Dermis blood vessel endothelial cell (primary cell): ENCODE measurements at regions not wholly inside any gene's neighbourhood (a gene's known extent, or its start where the extent isn't known, plus 50 kb on each side); places are given as distances from the start of the nearest gene placed in this dataset.
A peak's percentile ranks its signal among the peaks of the same experiment; 100 is the strongest.

Experiments
- DNase-seq: peaks from one replicate; pipeline ENCODE4 v3.0.0; 2010

DNA sequence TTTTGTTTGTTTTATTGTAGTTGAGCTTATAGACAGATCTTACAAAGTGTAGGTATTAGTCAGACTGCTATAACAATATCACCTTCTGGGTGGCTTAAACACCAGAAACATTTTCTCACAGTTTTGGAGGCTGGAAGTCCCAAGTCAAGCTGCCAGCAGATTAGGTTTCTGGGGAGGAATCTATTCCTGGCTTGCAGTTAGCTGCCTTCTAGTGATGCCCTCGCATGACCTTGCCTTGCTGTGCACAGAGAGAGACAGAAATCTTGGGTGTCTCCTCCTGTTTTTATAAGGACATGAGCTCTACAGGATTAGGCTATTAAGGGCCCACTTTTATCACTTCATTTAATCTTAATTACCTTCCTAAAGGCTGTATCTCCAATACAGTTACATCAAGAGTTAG lies 1635.2 kb downstream of the FAM181B start:
- no peak for DNase-seq

DNA sequence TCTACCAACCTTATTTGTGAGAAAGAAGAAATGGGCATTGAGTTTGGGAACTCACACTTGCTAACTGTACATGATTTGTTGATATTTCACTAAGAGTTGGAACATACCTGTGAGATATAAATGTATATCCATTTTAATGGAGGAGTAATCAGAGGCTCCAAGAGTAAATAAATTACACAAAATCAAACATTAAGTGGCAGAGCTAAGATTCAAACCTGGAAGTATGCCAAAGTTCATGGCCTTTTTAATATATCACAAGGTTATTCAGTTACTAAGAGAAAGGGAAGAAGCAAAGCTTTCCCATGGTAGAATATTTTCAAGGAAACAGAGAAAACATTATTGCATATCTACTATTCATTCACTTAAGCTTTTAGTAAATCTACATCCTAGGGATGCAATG lies 1641.1 kb downstream of the FAM181B start:
- DNase-seq, result no peak

DNA sequence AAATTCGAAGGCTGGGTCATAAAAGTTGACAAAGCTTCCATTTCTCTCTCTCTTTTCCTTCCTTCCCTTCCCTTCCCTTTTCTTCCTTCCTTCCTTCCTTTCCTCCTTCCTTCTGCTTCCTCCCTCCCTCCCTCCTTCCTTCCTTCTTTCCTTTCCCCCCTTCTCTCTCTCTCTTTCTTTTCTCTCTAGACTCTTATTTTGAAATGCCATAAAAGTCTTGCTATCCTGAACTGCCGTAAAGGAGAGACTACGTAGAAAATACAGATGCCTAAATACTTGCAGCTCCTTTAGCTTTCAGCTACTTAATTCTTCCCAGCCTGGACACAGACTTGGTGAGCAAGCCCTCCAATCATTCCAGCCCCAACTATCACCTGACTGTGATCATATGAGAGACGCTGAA lies 1644.4 kb downstream of the FAM181B start:
- no peak for DNase-seq

DNA sequence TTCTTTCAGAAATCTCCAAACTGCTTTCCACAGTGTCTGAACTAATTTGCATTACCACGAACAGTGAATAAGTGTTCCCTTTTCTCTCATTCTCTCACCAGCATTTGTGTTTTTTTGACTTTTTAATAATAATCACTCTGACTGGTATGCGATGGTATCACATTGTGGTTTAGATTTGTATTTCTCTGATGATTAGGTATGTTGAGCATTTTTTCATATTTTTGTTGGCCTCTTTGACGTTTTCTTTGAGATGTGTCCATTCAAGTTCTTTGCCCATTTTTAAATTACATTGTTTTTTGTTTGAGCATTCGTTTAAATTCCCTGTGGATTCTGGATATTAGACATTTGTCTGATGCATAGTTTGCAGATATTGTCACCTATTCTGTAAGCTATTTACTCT lies 1639.6 kb upstream of the TENM4 start:
- DNase-seq, result no peak

DNA sequence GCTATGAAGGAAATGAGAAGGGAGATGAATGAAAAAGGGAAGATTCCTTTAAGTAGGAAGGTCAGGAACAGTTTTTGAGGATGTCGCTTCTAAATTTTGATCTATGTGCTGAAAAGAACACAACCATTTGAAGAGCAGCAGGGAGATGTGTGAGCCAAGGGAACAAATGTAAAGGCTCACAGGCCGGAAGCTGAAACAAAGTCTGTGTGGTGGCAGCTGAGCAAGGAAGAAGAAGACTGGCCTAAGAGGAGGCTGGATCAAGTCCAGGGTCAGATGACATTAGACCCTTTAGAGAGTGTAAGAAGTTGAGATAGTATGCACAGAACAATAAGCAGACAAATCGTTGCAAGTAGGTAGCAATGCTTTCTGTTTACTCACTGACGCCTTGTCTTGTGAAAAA lies 1631.4 kb upstream of the TENM4 start:
- no peak for DNase-seq

DNA sequence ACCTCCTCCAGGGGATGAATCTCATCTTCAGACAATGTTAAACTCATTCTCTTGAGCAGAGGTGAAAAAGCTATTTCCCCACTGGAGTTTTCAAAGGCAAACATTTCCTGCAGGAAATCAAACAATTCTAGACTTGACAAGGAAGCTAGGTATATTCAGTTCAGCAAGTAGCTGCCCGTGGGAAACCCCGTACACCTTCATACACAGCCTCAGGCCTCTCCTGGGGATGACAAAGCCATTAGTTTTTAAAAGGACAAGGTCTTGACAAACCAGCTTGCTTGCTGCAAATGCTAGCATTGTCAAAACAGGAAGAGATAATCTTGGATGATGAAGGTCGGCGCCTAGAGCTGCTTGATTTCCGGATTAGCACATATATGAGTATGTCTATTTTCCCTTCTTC lies 1630.8 kb upstream of the TENM4 start:
- no peak for DNase-seq

DNA sequence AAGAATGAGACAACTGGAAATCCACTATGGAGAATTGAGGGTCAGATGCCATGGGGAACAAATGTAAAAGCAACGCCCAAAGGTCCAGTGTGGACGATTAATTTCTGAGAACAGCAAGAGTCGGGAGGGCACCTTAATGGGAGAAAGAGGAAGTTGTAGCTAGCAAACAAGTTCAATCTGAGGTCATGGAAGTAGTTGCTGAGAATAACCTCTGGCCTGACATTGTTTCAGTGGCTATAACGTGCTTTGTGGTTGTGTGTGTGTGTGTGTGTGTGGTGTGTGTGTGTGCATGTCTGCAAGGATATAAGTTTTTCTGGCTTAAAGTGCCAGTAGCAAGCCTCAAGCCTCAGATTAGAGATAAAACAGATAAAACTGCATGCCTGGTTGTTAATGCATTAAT lies 1630.1 kb upstream of the TENM4 start:
- DNase-seq, result no peak

DNA sequence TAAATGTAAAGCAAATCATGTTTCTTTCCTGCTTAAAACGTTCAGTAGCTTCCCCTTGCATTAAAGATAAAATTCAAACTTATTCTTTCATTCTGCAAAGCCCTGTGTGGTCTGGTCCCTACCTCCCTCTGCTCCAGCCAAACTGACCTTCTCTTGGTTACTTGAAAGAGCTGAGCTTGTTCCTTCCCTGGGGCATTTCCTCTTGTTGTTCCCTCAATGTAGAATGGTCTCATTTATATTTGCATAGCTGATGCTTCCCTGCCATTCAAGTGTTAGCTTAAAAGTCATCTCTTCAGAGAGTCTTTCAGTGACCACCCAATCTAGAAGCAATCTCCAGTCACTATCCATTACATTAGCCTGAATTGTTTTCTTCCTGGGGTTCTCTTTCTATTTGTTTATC lies 1618.5 kb upstream of the TENM4 start:
- DNase-seq, result no peak

DNA sequence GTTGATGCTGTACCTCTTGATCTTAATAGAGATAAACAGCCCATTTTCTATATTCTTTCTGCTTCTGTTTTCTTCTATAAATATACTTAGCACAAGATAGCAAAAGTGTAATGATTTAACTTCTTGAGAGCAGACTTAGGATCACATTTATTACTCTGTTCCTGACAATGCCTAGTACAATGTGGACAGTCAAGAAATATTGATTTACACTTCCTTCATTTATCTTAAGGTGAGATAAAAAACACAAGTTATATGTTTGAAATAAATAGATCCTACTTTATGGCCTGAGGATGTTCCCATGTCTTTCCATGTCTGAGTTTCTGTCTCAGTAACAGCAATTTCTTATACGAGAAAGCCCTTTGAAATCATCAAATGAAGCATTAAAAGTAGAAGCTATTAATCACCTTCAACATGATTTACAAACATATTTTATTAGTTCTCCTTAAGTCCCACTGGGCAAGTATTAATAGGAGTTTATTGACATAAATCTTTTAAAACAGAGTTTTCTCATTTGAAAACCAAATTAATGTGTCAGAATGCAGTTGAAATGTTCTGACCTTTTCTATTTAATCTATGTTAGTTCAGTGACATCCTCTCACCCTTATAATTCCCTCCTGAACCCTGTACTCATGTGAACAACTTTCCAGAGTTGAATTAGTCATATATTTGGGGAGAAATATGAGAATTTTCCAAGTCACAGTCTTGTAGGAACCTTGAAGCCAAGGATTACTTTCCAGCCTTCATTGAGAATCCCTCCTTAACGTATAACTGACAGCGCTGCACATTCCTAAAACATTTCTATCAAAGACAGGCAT lies 1611.7 kb upstream of the TENM4 start:
- DNase-seq, result no peak

DNA sequence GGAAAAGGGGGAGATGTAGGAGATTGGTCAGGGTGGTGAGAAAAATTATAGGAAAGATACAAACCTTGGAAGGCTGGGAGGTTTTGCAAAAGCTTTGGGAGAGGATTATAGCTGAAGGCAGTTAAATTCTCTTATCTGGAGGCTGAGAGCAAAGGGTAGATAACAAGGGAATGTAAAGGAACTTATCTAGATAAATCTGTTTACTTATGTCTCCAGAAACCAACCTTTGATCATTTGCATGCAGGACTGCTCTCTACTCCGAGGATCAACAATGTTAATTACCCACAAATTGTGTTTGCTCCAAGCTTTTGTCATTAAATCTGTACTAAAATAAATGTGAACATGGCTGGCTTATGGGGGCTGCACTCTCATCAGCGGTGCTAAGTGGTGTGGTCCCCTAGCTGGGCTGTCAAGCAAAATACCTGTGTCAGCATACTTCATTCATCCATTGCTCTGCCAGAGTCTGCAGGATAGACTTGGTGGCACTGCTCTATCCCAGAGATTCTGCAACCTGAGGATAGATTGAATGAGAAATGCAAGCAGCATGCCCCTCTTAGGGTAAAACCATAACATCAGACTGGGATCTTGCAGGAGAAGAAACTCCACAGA lies 1599.2 kb upstream of the TENM4 start:
- no peak for DNase-seq

DNA sequence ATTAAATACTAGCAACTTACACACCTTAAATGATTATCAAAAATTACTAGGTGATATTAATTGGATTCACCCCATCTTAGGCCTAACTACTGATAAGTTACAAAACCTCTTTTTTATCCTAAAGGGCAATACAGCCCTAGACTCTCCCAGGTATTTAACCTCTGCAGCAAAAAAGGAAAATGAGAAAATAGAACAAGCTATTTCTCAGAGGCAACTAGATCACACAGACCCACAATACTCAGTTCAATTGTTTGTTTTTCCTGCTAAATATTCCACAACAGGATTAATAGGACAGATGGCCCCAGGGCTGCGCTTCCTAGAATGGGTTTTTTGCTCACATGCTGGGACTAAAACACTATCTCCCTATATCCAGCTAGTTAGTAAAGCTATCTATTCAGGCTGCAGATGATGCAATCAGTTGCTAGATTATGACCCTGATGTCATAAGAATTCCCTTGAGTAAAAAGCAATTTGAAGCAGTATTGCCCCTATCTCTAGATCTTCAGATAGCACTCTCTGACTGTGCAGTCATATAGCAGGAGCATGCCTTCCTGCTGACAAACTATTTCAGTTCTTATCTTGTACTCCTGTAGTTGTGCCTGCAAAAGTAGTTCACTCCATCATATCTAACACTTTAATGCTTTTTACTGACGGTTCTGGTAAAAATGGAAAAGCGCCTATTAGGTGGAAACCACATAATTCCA lies 1595.5 kb upstream of the TENM4 start:
- no peak for DNase-seq

DNA sequence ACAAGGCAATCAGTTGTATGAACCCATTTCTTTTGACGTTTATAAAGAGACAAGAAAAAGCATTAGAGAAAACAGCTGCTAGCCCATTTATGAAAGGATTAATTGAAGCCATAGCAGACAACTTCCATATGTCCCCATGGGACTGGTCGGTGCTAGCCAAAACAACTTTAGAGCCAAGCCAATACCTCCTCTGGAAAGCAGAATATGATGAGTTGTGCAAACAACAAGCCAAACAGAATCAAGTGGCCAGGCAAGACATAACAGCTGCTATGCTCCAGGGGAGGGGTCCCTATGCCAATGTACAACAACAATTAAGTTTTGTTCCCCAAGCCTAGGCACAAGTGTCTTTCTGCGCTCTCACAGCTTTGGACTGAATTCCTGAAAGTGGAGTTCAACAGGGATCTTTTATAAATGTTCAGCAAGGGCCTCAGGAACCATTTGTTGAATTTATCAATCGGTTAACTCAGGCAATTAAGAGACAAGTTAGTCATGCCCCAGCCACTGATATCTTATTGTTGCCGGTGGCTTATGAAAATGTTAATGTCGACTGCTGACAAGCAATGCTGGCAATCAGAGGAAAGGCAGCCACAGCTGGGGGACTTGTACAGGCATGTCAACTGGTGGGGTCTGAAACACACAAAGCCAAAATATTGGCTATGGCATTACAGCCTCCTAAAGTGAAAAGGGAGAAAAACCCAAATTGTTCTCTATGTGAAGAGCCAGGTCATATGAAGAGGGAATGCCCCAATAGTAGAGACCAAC lies 1593.1 kb upstream of the TENM4 start:
- DNase-seq, result no peak

DNA sequence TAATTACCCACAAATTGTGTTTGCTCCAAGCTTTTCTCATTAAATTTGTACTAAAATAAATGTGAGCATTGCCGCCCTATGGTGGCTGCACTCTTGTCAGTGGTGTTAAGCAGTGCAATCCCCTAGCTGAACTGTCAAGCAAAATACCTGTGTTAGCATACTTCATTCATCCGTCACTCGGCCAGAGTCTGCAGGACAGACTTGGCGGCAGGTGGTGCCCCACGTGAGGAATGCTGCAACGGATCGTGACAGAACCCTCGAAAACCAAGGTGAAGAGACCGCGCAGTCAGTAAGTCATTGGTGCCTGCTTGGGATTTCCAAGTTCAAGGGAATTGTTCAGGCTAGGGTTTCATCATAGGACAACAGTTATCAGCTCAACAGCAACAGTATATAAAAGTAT lies 1592.1 kb upstream of the TENM4 start:
- DNase-seq, result no peak

DNA sequence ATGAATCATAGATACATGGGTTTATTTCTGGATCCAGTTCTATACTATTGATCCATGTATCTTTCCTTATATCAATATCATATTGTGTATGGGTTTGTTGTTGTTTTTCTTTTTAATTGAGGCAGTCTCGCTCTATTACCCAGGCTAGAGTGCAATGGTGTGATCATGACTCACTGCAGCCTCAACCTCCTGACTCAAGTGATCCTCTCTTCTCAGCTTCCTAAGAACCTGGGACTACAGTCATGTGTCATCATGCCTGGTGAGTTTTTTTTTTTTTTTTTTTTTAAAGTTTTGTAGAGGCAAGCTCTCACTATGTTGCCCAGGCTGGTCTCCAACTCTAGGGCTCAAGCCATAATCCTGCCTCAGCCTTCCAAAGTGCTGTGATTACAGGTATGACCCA lies 1589.4 kb upstream of the TENM4 start:
- DNase-seq, result no peak

DNA sequence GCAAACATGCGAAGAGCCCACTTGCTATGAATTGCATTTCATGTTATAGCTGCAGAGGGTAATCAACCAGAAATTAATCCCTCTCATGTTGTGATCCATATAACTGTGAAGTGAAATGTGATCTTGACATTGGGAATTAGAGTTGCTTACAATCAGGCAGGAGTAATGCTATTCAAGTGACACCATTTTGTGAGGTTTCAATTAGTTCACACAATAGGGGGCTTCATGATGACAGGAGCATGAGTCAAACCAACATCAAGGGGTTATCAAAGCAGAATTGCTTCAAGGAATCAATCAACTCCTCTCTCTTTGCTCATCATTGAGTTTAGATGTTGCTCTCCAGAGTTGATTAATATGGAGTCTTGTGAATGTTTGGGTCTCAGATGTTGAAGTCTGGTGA lies 1585.2 kb upstream of the TENM4 start:
- no peak for DNase-seq

DNA sequence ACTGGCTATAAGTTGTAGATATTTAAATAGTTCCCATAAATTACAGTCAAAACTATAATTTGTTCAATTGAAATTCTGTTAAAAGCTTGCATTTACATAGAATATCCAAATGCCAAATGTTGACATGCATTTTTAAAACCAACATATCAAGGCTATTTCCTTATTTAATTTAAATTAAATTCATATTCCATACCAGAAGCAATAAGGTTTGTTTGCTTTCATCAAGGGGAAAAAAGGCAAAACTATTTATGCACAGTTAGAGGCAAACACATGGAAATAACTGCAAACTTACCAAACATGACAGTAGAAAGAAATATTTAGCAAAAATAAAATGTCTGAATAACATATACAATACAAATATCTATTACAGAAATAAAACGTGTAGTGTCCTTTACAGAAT lies 1581.2 kb upstream of the TENM4 start:
- no peak for DNase-seq

DNA sequence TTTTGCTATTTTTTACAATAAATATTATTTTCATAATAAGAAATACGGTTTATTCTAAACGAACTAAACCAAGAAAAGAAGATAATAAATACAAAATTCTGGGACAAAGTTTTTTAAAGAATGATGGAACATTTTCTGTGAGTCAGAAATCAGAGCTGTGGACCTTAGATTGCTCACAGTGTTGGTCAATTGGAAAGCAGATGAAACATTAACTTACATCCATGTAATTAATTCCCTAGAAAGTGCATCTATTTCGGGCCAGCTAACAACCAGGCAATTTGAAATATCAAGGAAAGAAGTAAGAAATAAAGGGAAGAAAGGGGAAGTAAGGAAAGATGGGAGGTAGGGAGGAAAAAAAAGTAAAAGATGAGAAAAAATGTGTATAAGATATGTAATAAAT lies 1569.8 kb upstream of the TENM4 start:
- DNase-seq, result no peak

DNA sequence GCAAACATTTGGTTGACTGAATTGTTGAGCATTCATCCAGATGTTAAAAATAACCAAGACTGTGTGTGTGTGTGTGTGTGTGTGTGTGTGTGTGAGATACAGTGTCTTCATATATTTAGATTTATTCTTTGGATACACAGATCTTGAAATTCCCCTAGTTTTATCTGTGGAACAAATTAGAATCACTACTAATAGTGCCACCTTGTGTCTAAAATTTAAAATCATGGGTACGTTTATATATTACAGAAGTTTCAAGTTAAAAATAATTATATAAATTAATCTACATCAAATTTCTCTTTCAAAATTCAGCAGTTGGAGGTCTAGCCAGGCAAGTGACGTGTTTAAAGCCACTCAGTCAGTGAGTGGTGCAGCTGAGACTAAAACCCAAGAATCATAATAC lies 1566.2 kb upstream of the TENM4 start:
- DNase-seq, result peak; percentile 0

DNA sequence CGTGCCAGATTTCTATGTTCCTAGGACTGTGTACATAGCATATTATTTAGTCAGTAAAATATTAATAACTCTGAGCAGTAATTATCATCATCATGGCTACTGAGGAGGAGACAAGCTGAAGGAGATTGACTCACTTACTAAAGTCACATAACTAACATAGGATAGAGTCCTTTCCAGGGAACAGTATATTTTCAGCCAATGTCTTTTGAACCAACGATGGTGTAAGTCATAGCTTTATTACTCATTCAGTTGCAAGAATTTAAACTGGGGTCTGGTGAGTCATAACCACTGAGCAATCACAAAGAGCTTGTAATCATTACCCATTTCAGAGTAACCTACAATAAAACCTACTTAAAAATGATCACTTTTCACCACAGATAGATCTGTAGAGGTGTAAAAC lies 1564.8 kb upstream of the TENM4 start:
- no peak for DNase-seq

DNA sequence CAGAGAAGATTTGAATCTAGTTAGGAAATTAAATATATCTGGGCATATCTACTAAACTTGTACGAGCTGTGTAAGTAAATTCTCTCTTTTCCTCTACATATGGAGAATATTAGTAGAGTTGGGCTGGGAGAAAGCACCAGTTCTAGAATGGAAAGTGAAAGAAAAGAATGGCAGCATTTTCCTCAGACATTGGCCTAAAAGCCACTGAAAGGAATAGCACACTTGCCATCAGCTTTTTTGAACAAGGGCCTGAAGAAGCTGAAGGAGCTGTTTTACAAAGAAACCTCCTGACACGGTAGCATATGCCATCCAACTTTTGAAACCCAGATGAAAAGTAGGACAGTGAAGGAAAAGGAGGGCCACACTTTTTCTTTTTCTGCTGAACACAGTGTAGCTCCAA lies 1563.7 kb upstream of the TENM4 start:
- no peak for DNase-seq

DNA sequence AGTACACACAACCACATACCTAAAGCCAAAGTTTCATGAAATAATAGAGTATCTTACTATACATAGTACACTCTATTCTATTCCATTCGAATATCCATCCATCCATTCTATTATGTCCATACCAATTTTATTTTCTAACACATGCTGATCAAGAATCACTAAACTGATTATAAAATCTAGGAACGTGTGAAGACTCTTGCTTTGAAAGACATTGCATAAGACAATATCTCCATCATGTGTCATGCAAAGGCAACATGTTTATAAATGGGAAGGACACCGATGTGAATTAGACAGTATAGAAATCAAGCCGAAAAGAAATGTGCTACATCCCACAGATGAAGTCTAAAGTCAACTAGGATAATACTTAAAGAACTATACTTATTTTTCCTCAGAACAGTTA lies 1561.5 kb upstream of the TENM4 start:
- no peak for DNase-seq

DNA sequence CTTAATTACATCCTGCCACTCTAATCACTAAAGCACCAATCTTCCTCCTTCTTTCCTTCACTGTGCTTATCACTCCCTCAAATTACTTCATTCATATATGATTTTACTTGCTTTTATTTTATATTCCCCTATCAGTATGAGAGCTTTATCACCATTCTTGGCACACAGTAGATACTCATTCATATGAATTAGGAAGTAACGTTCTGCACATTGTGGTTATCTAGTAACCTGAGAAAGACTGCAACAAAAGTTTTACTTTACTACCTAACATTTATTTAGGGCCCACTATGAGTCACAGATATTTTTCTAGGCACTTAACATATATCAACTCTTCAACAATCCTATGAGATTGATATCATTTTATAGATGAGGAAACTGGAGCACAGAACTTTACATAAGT lies 1559.9 kb upstream of the TENM4 start:
- DNase-seq, result no peak

DNA sequence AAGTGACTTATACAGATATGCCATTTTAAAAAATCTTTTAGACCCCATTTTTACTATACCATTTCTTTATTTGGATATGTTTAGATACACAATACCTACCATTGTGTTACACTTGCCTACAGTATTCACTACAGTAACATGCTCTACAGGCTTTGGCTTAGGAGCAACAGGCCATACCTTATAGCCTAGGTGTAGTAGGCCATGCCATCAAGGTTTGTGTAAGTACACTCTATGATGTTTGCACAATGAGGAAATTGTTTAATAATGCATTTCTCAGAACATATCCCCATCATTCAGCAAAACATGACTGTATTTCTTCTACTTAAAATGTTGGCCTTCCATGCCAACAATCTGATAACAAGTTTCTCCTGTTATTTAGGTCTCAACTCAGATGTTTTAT lies 1559.5 kb upstream of the TENM4 start:
- DNase-seq, result no peak
